Motor neuron (in vitro differentiated cells): ENCODE measurements at regions not wholly inside any gene's neighbourhood (a gene's known extent, or its start where the extent isn't known, plus 50 kb on each side); places are given as distances from the start of the nearest gene placed in this dataset.
A peak's percentile ranks its signal among the peaks of the same experiment; 100 is the strongest.

Experiments
- ATAC-seq, 8 experiments: fragments of 200-7000 bp; cut with Tn5 transposase; replicated peaks in 6 of 8; 2 replicates each; pipeline ENCODE4 v1.8.0; 2021; ENCODE audit warnings: mild to moderate bottlenecking in 8 of 8, moderate library complexity in 8 of 8
- H3K27ac ChIP-seq, 2 donors: fragments of 250-450 bp; sonication (Bioruptor Pico); 2 replicates each; pipeline ENCODE4 v1.9.0; 2021; ENCODE audit warnings: antibody characterized with exemption in 2 of 2, mild to moderate bottlenecking in 2 of 2, moderate library complexity in 1 of 2
- H3K4me1 ChIP-seq, 2 donors: fragments of 250-450 bp; sonication (Bioruptor Pico); replicated peaks in 1 of 2; 2 replicates each; pipeline ENCODE4 v1.6.1; 2021; ENCODE audit warnings: antibody characterized with exemption in 2 of 2, mild to moderate bottlenecking in 2 of 2, moderate library complexity in 1 of 2
- H3K4me3 ChIP-seq, 5 donors: fragments of 250-450 bp; sonication (Bioruptor Pico); 2 replicates each; pipeline ENCODE4 v1.9.0; 2021; ENCODE audit warnings: antibody characterized with exemption in 5 of 5, mild to moderate bottlenecking in 5 of 5, moderate library complexity in 4 of 5
- WGBS, 10 experiments: fragments of 450-650 bp; shearing (Covaris generic); methylation state at CpG; one replicate each; pipeline ENCODE4 v1.0.0; 2022; 5-methylcytosine and 5-hydroxymethylcytosine counted together
- in situ Hi-C, 9 experiments: fragments of 400-800 bp; cut with MboI; loops; one replicate each; pipeline ENCODE4 v1.15.0; 2021; ENCODE audit warnings: low sequenced_read_pairs in 9 of 9, low pct_unique_long_range_greater_than_20kb in 2 of 9; ENCODE audit not compliant: unreplicated experiment in 9 of 9

- ATAC-seq, result peak in 1 of 8 experiments; percentile 55
- Histone ChIP-seq H3K4me1 (peaks cover 52 to 54% of the 10 kb centered on the region in 2 donors), H3K4me3 (no peak overlapping the region), H3K27ac (peak overlapping the region in 1 of 2 donors; percentile 65)
- in situ Hi-C loops, result no loop called here
- 0 to 100% (median 61%) methylated on average over 1 of the region's 1 CpG; no CpG with 5 or more reads in 6 of the 10 experiments for WGBS, 10 experiments
Observed at GRCh38 chr15:77557564-77557963, 75.1 kb downstream of the LINGO1 start.

GRCh38 chr15:77557144-77557543 is 75.6 kb downstream of the LINGO1 start:
- H3K27ac ChIP-seq, result peak overlapping the region; percentile 0 to 65
- 8 to 52% (median 36%) methylated on average over 2 to 4 of the region's 10 CpGs; no CpG with 5 or more reads in 6 of the 10 experiments for WGBS, 10 experiments
- peaks cover 55 to 58% of the 10 kb centered on the region in 2 donors for H3K4me1 ChIP-seq
- ATAC-seq, result no peak
- no peak overlapping the region for H3K4me3 ChIP-seq
- in situ Hi-C loops, result no loop called here

GRCh38 chr15:77556622-77557021 is 76.1 kb downstream of the LINGO1 start:
- H3K4me1 ChIP-seq, result peaks cover 58 to 61% of the 10 kb centered on the region in 2 donors

GRCh38 chr15:77555232-77555631 is 77.5 kb downstream of the LINGO1 start:
- peak overlapping the region; percentile 5 to 81 for H3K27ac ChIP-seq
- 50 to 100% methylated on average over 1 of the region's 8 CpGs; no CpG with 5 or more reads in 8 of the 10 experiments for WGBS, 10 experiments
- peaks cover 72 to 75% of the 10 kb centered on the region in 2 donors for H3K4me1 ChIP-seq
- in situ Hi-C loops, result no loop called here
- peak in 1 of 8 experiments; percentile 1 for ATAC-seq
- H3K4me3 ChIP-seq, result no peak overlapping the region

More at GRCh38 chr15:77556622-77557021, 76.1 kb downstream of the LINGO1 start:
- in situ Hi-C loops, result no loop called here
- Histone ChIP-seq H3K4me3 (no peak overlapping the region), H3K27ac (peak overlapping the region in 1 of 2 donors; percentile 65)
- WGBS, 10 experiments, result 6 to 74% (median 41%) methylated on average over 1 to 6 of the region's 7 CpGs; no CpG with 5 or more reads in 2 of the 10 experiments
- peak in 1 of 8 experiments; percentile 24 for ATAC-seq

- peak; percentile 53 to 81 (median 64) for ATAC-seq
- WGBS, 10 experiments, result 0 to 100% (median 40%) methylated on average over 1 to 2 of the region's 11 CpGs; no CpG with 5 or more reads in 5 of the 10 experiments
- in situ Hi-C loops, result no loop called here
- no peak overlapping the region for H3K4me3 ChIP-seq
- H3K27ac ChIP-seq, result peak overlapping the region; percentile 40 to 81
- peaks cover 73 to 79% of the 10 kb centered on the region in 2 donors for H3K4me1 ChIP-seq
Observed at GRCh38 chr15:77554306-77555080, 78.2 kb downstream of the LINGO1 start.

GRCh38 chr15:77553695-77554094 is 79.0 kb downstream of the LINGO1 start:
- 0 to 80% (median 60%) methylated on average over 1 to 4 of the region's 6 CpGs; no CpG with 5 or more reads in 7 of the 10 experiments for WGBS, 10 experiments
- Histone ChIP-seq H3K4me3 (no peak overlapping the region), H3K4me1 (peaks cover 74 to 82% of the 10 kb centered on the region in 2 donors), H3K27ac (peak overlapping the region; percentile 2 to 81)
- no peak for ATAC-seq
- in situ Hi-C loops, result no loop called here

- peak overlapping the region; percentile 2 to 81 for H3K27ac ChIP-seq
- in situ Hi-C loops, result no loop called here
- peaks cover 79 to 84% of the 10 kb centered on the region in 2 donors for H3K4me1 ChIP-seq
- ATAC-seq, result no peak
- H3K4me3 ChIP-seq, result no peak overlapping the region
- WGBS, 10 experiments, result 100% methylated on average over 1 of the region's 3 CpGs; no CpG with 5 or more reads in 9 of the 10 experiments
Observed at GRCh38 chr15:77553257-77553656, 79.5 kb downstream of the LINGO1 start.

- 93 to 100% (median 100%) methylated on average over 1 to 3 of the region's 4 CpGs; no CpG with 5 or more reads in 7 of the 10 experiments for WGBS, 10 experiments
- Histone ChIP-seq H3K27ac (no peak overlapping the region), H3K4me3 (no peak overlapping the region), H3K4me1 (peaks cover 76 to 82% of the 10 kb centered on the region in 2 donors)
- in situ Hi-C loops, result no loop called here
- no peak for ATAC-seq
Observed at GRCh38 chr15:77552066-77552465, 80.6 kb downstream of the LINGO1 start.

- ATAC-seq, result peak in 7 of 8 experiments; percentile 34 to 80 (median 61)
- Histone ChIP-seq H3K4me3 (no peak overlapping the region), H3K4me1 (peaks cover 63 to 69% of the 10 kb centered on the region in 2 donors), H3K27ac (peak overlapping the region; percentile 56 to 73)
- in situ Hi-C loops, result no loop called here
- 0 to 63% (median 0%) methylated on average over 1 to 3 of the region's 13 CpGs; no CpG with 5 or more reads in 5 of the 10 experiments for WGBS, 10 experiments
Observed at GRCh38 chr15:77550301-77551251, 82.1 kb downstream of the LINGO1 start.

GRCh38 chr15:77549576-77550288 is 83.0 kb downstream of the LINGO1 start:
- ATAC-seq, result no peak
- Histone ChIP-seq H3K4me3 (no peak overlapping the region), H3K27ac (no peak overlapping the region), H3K4me1 (peaks cover 55 to 60% of the 10 kb centered on the region in 2 donors)
- 86 to 95% methylated on average over 1 to 4 of the region's 5 CpGs; no CpG with 5 or more reads in 8 of the 10 experiments for WGBS, 10 experiments
- in situ Hi-C loops, result loop anchor here in 5 of 9 experiments (25.0 kb wide), 1 partner anchor 437 kb away; no protein-coding TSS in a partner anchor

GRCh38 chr15:77548589-77549557 is 83.8 kb downstream of the LINGO1 start:
- in situ Hi-C loops, result loop anchor here in 5 of 9 experiments (25.0 kb wide), 1 partner anchor 437 kb away; no protein-coding TSS in a partner anchor

More at GRCh38 chr15:77548589-77549557, 83.8 kb downstream of the LINGO1 start:
- no peak overlapping the region for H3K4me3 ChIP-seq
- H3K27ac ChIP-seq, result no peak overlapping the region
- ATAC-seq, result peak in 3 of 8 experiments; percentile 12 to 24 (median 23)
- peaks cover 51 to 58% of the 10 kb centered on the region in 2 donors for H3K4me1 ChIP-seq
- WGBS, 10 experiments, result 53 to 89% (median 73%) methylated on average over 2 to 10 of the region's 23 CpGs; no CpG with 5 or more reads in 3 of the 10 experiments
